Type B pancreatic cell (in vitro differentiated cells): ENCODE measurements at regions not wholly inside any gene's neighbourhood (a gene's known extent, or its start where the extent isn't known, plus 50 kb on each side); places are given as distances from the start of the nearest gene placed in this dataset.
A peak's percentile ranks its signal among the peaks of the same experiment; 100 is the strongest.

Source experiments
- DNase-seq: peaks from one replicate; pipeline ENCODE4 v3.0.0; 2021; ENCODE audit warnings: mixed read lengths; ENCODE audit not compliant: unreplicated experiment; ENCODE audit errors: extremely low spot score
- H3K27ac Mint-ChIP-seq: 2 replicates; pipeline ENCODE4 v1.8.0; 2021; ENCODE audit warnings: mild to moderate bottlenecking, mixed read lengths
- H3K27me3 Mint-ChIP-seq: 2 replicates; pipeline ENCODE4 v1.8.0; 2021; ENCODE audit warnings: mixed read lengths
- H3K36me3 Mint-ChIP-seq: 2 replicates; pipeline ENCODE4 v1.8.0; 2021; ENCODE audit warnings: mixed read lengths
- H3K4me1 Mint-ChIP-seq: one replicate; pipeline ENCODE4 v1.8.0; 2021; ENCODE audit warnings: mixed read lengths; ENCODE audit not compliant: unreplicated experiment
- H3K4me3 Mint-ChIP-seq: 2 replicates; pipeline ENCODE4 v1.8.0; 2021; ENCODE audit warnings: mild to moderate bottlenecking, mixed read lengths
- H3K9me3 Mint-ChIP-seq: 2 replicates; pipeline ENCODE4 v1.8.0; 2021; ENCODE audit warnings: mixed read lengths
- CTCF ChIP-seq: fragments of 200-600 bp; sonication (generic); conservative IDR thresholded peaks from 2 replicates; pipeline ENCODE4 v1.5.0; 2021; ENCODE audit warnings: antibody characterized with exemption, mild to moderate bottlenecking

GRCh38 chr3:182713743-182714517 lies 79.4 kb upstream of the ATP11B start:
- no peaks in the 10 kb centered on the region for H3K27me3 Mint-ChIP-seq
- peaks cover 10% of the 10 kb centered on the region for H3K4me1 Mint-ChIP-seq
- H3K4me3 Mint-ChIP-seq: no peak overlapping the region
- no peaks in the 10 kb centered on the region for H3K36me3 Mint-ChIP-seq
- TF ChIP-seq CTCF: peak; percentile 80
- H3K27ac Mint-ChIP-seq: no peak overlapping the region
- no peaks in the 10 kb centered on the region for H3K9me3 Mint-ChIP-seq
- DNase-seq: no peak

- H3K4me3 Mint-ChIP-seq: no peak overlapping the region
- DNase-seq: no peak
- no peak overlapping the region for H3K27ac Mint-ChIP-seq
- H3K4me1 Mint-ChIP-seq: peaks cover 10% of the 10 kb centered on the region
- H3K27me3 Mint-ChIP-seq: no peaks in the 10 kb centered on the region
- no peaks in the 10 kb centered on the region for H3K9me3 Mint-ChIP-seq
- H3K36me3 Mint-ChIP-seq: no peaks in the 10 kb centered on the region
- TF ChIP-seq CTCF: no peak
Observed at GRCh38 chr3:182715006-182715405, 78.3 kb upstream of the ATP11B start.

GRCh38 chr3:182716114-182716688 lies 77.1 kb upstream of the ATP11B start:
- DNase-seq: no peak
- Mint-ChIP-seq H3K9me3 (no peaks in the 10 kb centered on the region), H3K36me3 (no peaks in the 10 kb centered on the region), H3K27me3 (no peaks in the 10 kb centered on the region), H3K4me1 (peaks cover 10% of the 10 kb centered on the region), H3K4me3 (no peak overlapping the region), H3K27ac (peak overlapping the region; percentile 52)
- TF ChIP-seq CTCF: no peak

GRCh38 chr3:182717216-182717615 lies 76.1 kb upstream of the ATP11B start:
- TF ChIP-seq CTCF: no peak
- Mint-ChIP-seq H3K27ac (no peak overlapping the region), H3K4me3 (no peak overlapping the region), H3K27me3 (no peaks in the 10 kb centered on the region), H3K9me3 (no peaks in the 10 kb centered on the region), H3K36me3 (no peaks in the 10 kb centered on the region), H3K4me1 (peaks cover 10% of the 10 kb centered on the region)
- no peak for DNase-seq

GRCh38 chr3:182722907-182723306 lies 70.4 kb upstream of the ATP11B start:
- Mint-ChIP-seq H3K4me3 (no peak overlapping the region), H3K36me3 (no peaks in the 10 kb centered on the region), H3K27me3 (no peaks in the 10 kb centered on the region), H3K27ac (peak overlapping the region; percentile 9), H3K4me1 (peaks cover 22% of the 10 kb centered on the region), H3K9me3 (no peaks in the 10 kb centered on the region)
- DNase-seq: no peak
- TF ChIP-seq CTCF: no peak
